ENCODE measurements at regions not wholly inside any gene's neighbourhood (a gene's known extent, or its start where the extent isn't known, plus 50 kb on each side); places are given as distances from the start of the nearest gene placed in this dataset.
A peak's percentile ranks its signal among the peaks of the same experiment; 100 is the strongest.

DNA sequence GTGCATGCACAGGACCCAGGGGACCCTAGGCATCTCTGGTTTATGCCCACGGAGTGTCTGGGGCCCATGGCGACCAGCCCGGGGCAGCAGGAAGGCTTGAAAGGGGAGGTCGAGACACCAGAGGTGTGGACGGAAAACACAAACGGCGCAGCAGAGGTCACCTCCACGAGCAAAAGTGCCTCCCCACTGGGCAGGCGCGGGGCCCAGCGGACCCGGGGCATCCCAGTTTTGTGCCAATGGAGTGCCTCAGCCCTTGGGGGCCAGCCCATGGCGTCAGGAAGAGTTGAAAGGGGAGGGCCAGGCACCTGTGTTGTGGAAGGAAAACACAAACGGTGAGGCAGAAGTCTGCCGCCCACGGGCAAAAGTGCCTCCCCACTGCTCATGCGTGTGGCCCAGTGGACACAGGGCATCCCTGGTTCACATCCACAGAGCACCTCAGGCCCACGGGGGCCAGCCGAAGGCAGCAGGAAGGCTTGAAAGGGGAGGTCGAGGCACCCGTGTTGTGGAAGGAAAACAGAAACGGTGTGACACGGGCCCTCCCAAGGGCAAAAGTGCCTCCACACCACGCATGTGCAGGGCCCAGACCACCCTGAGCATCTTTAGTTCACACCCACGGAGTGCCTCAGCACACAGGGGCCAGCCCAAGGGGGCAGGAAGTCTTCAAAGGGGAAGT is 378.8 kb downstream of the ALG10 start:
- no peak overlapping the region for H3K27ac Mint-ChIP-seq
- ATAC-seq (no peak), DNase-seq (peak in 1 of 2 donors; percentile 4)
- TF ChIP-seq, protein P1, sequence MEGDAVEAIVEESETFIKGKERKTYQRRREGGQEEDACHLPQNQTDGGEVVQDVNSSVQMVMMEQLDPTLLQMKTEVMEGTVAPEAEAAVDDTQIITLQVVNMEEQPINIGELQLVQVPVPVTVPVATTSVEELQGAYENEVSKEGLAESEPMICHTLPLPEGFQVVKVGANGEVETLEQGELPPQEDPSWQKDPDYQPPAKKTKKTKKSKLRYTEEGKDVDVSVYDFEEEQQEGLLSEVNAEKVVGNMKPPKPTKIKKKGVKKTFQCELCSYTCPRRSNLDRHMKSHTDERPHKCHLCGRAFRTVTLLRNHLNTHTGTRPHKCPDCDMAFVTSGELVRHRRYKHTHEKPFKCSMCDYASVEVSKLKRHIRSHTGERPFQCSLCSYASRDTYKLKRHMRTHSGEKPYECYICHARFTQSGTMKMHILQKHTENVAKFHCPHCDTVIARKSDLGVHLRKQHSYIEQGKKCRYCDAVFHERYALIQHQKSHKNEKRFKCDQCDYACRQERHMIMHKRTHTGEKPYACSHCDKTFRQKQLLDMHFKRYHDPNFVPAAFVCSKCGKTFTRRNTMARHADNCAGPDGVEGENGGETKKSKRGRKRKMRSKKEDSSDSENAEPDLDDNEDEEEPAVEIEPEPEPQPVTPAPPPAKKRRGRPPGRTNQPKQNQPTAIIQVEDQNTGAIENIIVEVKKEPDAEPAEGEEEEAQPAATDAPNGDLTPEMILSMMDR (IDR thresholded peaks at IDR 0.05) = no peak
- no peak overlapping the region for H3K4me3 Mint-ChIP-seq
- H3K27me3 ChIP-seq (ENCODE audit: control insufficient read depth, insufficient read depth, low read length) = no peaks in the 10 kb centered on the region
- no peak overlapping the region for H3K27ac ChIP-seq (ENCODE audit: low read length)
- no peaks in the 10 kb centered on the region for H3K36me3 ChIP-seq (ENCODE audit: control insufficient read depth, insufficient read depth, low read length)
- no peak overlapping the region for H3K4me3 ChIP-seq (ENCODE audit: low read length)
- intact Hi-C loops (cut with micrococcal nuclease) = no loop called here
- no peaks in the 10 kb centered on the region for H3K36me3 Mint-ChIP-seq
- H3K4me1 ChIP-seq (ENCODE audit: control insufficient read depth, insufficient read depth, low read length) = no peaks in the 10 kb centered on the region
- H3K9me3 Mint-ChIP-seq = peaks cover 0 to 9% of the 10 kb centered on the region in 2 donors
- WGBS (ENCODE audit: insufficient coverage) = 69% methylated on average over 25 of the region's 25 CpGs
- H3K4me1 Mint-ChIP-seq = no peaks in the 10 kb centered on the region
- peaks cover 92% of the 10 kb centered on the region for H3K9me3 ChIP-seq (ENCODE audit: control insufficient read depth, insufficient read depth, low read length)
- no peaks in the 10 kb centered on the region for H3K27me3 Mint-ChIP-seq (ENCODE audit: low read depth in 2 of 2)

DNA sequence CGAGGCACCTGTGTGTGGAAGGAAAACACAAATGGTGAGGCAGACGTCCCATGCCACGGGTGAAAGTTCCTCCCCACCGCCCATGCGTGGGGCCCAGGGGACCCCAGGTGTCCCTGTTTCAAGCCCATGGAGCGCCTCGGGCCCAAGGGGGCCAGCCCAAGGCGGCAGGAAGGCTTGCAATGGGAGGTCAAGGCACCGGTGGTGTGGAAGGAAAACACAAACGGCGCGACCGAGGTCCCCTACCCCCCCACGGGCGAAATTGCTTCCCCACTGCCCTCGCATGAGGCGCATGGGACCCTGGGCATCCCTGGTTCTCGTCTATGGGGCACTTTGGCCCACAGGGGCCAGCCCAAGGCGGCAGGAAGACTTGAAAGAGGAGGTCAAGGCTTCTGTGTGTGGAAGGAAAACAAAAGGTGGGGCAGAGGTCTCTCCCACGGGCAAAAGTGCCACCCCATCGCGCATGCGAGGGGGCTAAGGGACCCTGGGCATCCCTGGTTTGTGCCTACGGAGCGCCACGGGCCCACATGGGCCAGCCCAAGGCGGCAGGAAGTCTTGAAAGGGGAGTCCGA is 379.4 kb downstream of the ALG10 start:
- Mint-ChIP-seq H3K27me3 (ENCODE audit: low read depth in 2 of 2) (no peaks in the 10 kb centered on the region), H3K36me3 (no peaks in the 10 kb centered on the region), H3K4me1 (no peaks in the 10 kb centered on the region), H3K27ac (no peak overlapping the region), H3K4me3 (no peak overlapping the region), H3K9me3 (peaks cover 0 to 9% of the 10 kb centered on the region in 2 donors)
- no peak overlapping the region for H3K4me3 ChIP-seq (ENCODE audit: low read length)
- no peaks in the 10 kb centered on the region for H3K27me3 ChIP-seq (ENCODE audit: control insufficient read depth, insufficient read depth, low read length)
- no peaks in the 10 kb centered on the region for H3K4me1 ChIP-seq (ENCODE audit: control insufficient read depth, insufficient read depth, low read length)
- no peaks in the 10 kb centered on the region for H3K36me3 ChIP-seq (ENCODE audit: control insufficient read depth, insufficient read depth, low read length)
- ATAC-seq (no peak), DNase-seq (peak in 1 of 2 donors; percentile 7)
- WGBS (ENCODE audit: insufficient coverage) = 51% methylated on average over 28 of the region's 28 CpGs
- TF ChIP-seq, protein P1 (IDR thresholded peaks at IDR 0.05) = no peak
- intact Hi-C loops (cut with micrococcal nuclease) = no loop called here
- peaks cover 94% of the 10 kb centered on the region for H3K9me3 ChIP-seq (ENCODE audit: control insufficient read depth, insufficient read depth, low read length)
- H3K27ac ChIP-seq (ENCODE audit: low read length) = no peak overlapping the region

DNA sequence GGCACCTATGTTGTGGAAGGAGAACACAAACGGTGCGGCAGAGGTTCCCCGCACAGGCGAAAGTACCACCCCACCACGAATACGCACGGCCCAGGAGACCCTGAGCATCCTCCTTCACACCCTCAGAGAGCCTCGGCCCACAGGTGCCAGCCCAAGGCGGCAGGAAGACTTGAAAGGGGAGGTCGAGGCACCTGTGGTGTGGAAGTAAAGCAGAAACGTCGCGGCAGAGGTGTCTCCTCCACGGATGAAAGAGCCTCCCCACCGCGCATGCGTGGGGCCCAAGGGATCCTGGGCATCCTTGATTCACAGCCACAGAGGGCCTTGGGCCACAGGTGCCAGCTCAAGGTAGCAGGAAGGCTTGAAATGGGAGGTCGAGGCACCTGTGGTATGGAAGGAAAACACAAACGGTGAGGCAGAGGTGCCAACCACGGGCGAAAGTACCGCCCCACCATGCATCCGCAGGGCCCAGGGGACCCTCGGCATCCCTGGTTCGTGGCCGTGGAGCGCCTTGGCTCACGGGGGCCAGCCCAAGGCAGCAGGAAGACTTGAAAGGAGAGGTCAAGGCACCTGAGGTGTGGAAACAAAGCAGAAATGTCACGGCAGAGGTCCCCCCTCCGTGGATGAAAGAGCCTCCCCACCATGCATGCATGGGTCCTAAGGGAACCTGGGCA is 380.1 kb downstream of the ALG10 start:
- H3K4me1 ChIP-seq (ENCODE audit: control insufficient read depth, insufficient read depth, low read length) = no peaks in the 10 kb centered on the region
- no peaks in the 10 kb centered on the region for H3K27me3 Mint-ChIP-seq (ENCODE audit: low read depth in 2 of 2)
- H3K9me3 Mint-ChIP-seq = peaks cover 0 to 11% of the 10 kb centered on the region in 2 donors
- intact Hi-C loops (cut with micrococcal nuclease) = no loop called here
- no peaks in the 10 kb centered on the region for H3K4me1 Mint-ChIP-seq
- TF ChIP-seq, protein P1 (IDR thresholded peaks at IDR 0.05) = no peak
- WGBS (ENCODE audit: insufficient coverage) = 71% methylated on average over 26 of the region's 30 CpGs
- H3K27ac ChIP-seq (ENCODE audit: low read length) = no peak overlapping the region
- peaks cover 93% of the 10 kb centered on the region for H3K9me3 ChIP-seq (ENCODE audit: control insufficient read depth, insufficient read depth, low read length)
- H3K4me3 ChIP-seq (ENCODE audit: low read length) = no peak overlapping the region
- H3K27ac Mint-ChIP-seq = no peak overlapping the region
- H3K36me3 Mint-ChIP-seq = no peaks in the 10 kb centered on the region
- no peak overlapping the region for H3K4me3 Mint-ChIP-seq
- no peaks in the 10 kb centered on the region for H3K27me3 ChIP-seq (ENCODE audit: control insufficient read depth, insufficient read depth, low read length)
- ATAC-seq (no peak), DNase-seq (peak in 1 of 2 donors; percentile 0)
- no peaks in the 10 kb centered on the region for H3K36me3 ChIP-seq (ENCODE audit: control insufficient read depth, insufficient read depth, low read length)
